AG08396 (cell line): ENCODE measurements at regions not wholly inside any gene's neighbourhood (a gene's known extent, or its start where the extent isn't known, plus 50 kb on each side); places are given as distances from the start of the nearest gene placed in this dataset.

Experiments used
- DNase-seq: peaks from one replicate; pipeline ENCODE4 v3.0.0; 2012; ENCODE audit warnings: low spot score, mixed read lengths

GRCh38 chr2:611519-611918, 65.7 kb downstream of the TMEM18 start:
- no peak for DNase-seq

- DNase-seq, result no peak
These were observed 66.7 kb downstream of the TMEM18 start for GRCh38 chr2:610491-610890.

- DNase-seq, result no peak
These were observed 67.3 kb downstream of the TMEM18 start for GRCh38 chr2:609881-610280.

- no peak for DNase-seq
These were observed 67.8 kb downstream of the TMEM18 start for GRCh38 chr2:609449-609848.

- no peak for DNase-seq
These were observed 68.5 kb downstream of the TMEM18 start for GRCh38 chr2:608711-609110.

GRCh38 chr2:608297-608696, 68.9 kb downstream of the TMEM18 start:
- no peak for DNase-seq

GRCh38 chr2:607709-608108, 69.5 kb downstream of the TMEM18 start:
- DNase-seq, result no peak

- DNase-seq, result no peak
These were observed 70.0 kb downstream of the TMEM18 start for GRCh38 chr2:607172-607571.

- no peak for DNase-seq
These were observed 71.3 kb downstream of the TMEM18 start for GRCh38 chr2:605674-606608.

- DNase-seq, result no peak
These were observed 72.2 kb downstream of the TMEM18 start for GRCh38 chr2:604854-605524.

- no peak for DNase-seq
These were observed 72.8 kb downstream of the TMEM18 start for GRCh38 chr2:604385-604784.

GRCh38 chr2:603869-604268, 73.3 kb downstream of the TMEM18 start:
- no peak for DNase-seq

GRCh38 chr2:603427-603826, 73.8 kb downstream of the TMEM18 start:
- DNase-seq, result no peak

GRCh38 chr2:602571-603359, 74.4 kb downstream of the TMEM18 start:
- no peak for DNase-seq

- no peak for DNase-seq
These were observed 75.3 kb downstream of the TMEM18 start for GRCh38 chr2:601806-602455.

- DNase-seq, result no peak
These were observed 75.9 kb downstream of the TMEM18 start for GRCh38 chr2:601387-601698.

GRCh38 chr2:600542-601386, 76.4 kb downstream of the TMEM18 start:
- DNase-seq, result no peak

GRCh38 chr2:599601-600000, 77.6 kb downstream of the TMEM18 start:
- no peak for DNase-seq

- DNase-seq, result no peak
These were observed 79.0 kb downstream of the TMEM18 start for GRCh38 chr2:598058-598802.

- no peak for DNase-seq
These were observed 81.2 kb downstream of the TMEM18 start for GRCh38 chr2:595831-596592.
